GM21737 (cell line): ENCODE measurements at regions not wholly inside any gene's neighbourhood (a gene's known extent, or its start where the extent isn't known, plus 50 kb on each side); places are given as distances from the start of the nearest gene placed in this dataset.

Experiments
- ATAC-seq: cut with Tn5 transposase; IDR thresholded peaks from one replicate; pipeline ENCODE4 v1.9.1; 2021; ENCODE audit warnings: mild to moderate bottlenecking, moderate library complexity; ENCODE audit not compliant: unreplicated experiment

GRCh38 chr21:21715266-21715969 is 717.2 kb downstream of the NCAM2 start:
- ATAC-seq: no peak

- no peak for ATAC-seq
Observed at GRCh38 chr21:21722731-21723130, 724.5 kb downstream of the NCAM2 start.

GRCh38 chr21:21730512-21730911 is 732.3 kb downstream of the NCAM2 start:
- no peak for ATAC-seq

GRCh38 chr21:21731626-21732025 is 733.4 kb downstream of the NCAM2 start:
- no peak for ATAC-seq

- ATAC-seq: no peak
Observed at GRCh38 chr21:21734088-21734487, 735.9 kb downstream of the NCAM2 start.

GRCh38 chr21:21737186-21737585 is 739.0 kb downstream of the NCAM2 start:
- ATAC-seq: no peak

GRCh38 chr21:21740207-21740606 is 742.0 kb downstream of the NCAM2 start:
- no peak for ATAC-seq

- ATAC-seq: no peak
Observed at GRCh38 chr21:21750124-21750825, 752.1 kb downstream of the NCAM2 start.

- no peak for ATAC-seq
Observed at GRCh38 chr21:21751286-21751685, 753.1 kb downstream of the NCAM2 start.

GRCh38 chr21:21762855-21763254 is 764.6 kb downstream of the NCAM2 start:
- no peak for ATAC-seq

GRCh38 chr21:21764281-21764680 is 766.1 kb downstream of the NCAM2 start:
- no peak for ATAC-seq

- no peak for ATAC-seq
Observed at GRCh38 chr21:21767276-21767675, 769.1 kb downstream of the NCAM2 start.

GRCh38 chr21:21788591-21788990 is 790.4 kb downstream of the NCAM2 start:
- no peak for ATAC-seq

- ATAC-seq: no peak
Observed at GRCh38 chr21:21801921-21802320, 803.7 kb downstream of the NCAM2 start.

- ATAC-seq: no peak
Observed at GRCh38 chr21:21806711-21807597, 808.7 kb downstream of the NCAM2 start.

- no peak for ATAC-seq
Observed at GRCh38 chr21:21807598-21807903, 809.3 kb downstream of the NCAM2 start.

- no peak for ATAC-seq
Observed at GRCh38 chr21:21813289-21813688, 815.1 kb downstream of the NCAM2 start.

GRCh38 chr21:21813934-21814333 is 815.7 kb downstream of the NCAM2 start:
- no peak for ATAC-seq

GRCh38 chr21:21816778-21817177 is 818.6 kb downstream of the NCAM2 start:
- ATAC-seq: no peak

GRCh38 chr21:21818898-21819297 is 820.7 kb downstream of the NCAM2 start:
- no peak for ATAC-seq

- ATAC-seq: no peak
Observed at GRCh38 chr21:21828130-21828529, 829.9 kb downstream of the NCAM2 start.

GRCh38 chr21:21831036-21831435 is 832.8 kb downstream of the NCAM2 start:
- ATAC-seq: no peak
